ENCODE measurements at regions not wholly inside any gene's neighbourhood (a gene's known extent, or its start where the extent isn't known, plus 50 kb on each side); places are given as distances from the start of the nearest gene placed in this dataset.
A peak's percentile ranks its signal among the peaks of the same experiment; 100 is the strongest.

DNA sequence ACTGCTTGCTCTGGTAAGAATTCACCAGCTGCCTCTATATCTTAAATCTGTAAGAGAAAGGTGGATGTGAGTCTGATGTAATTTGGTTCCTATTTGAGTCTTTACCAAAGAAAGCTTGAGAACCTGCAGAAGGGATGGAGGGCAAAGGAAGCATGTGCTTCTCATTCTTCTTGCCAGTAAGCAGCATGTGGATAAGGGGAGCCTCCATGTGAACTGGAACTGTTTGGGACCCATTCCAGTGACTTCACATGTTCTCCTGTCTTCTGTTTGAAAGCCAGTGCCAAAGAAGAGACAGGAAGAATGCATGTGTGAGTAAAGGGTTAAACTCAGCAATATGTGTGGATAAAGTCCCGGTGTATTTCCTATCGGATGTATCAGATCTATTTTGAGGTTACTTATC is 119.6 kb upstream of the ADGRL2 start:
- no peak overlapping the region for H3K27ac ChIP-seq
- H3K4me1 ChIP-seq = peaks cover 35% of the 10 kb centered on the region
- peak in 1 of 2 experiments; percentile 12 for DNase-seq
- H3K9me3 ChIP-seq (replicated peaks) = no peaks in the 10 kb centered on the region
- H3K36me3 ChIP-seq = no peaks in the 10 kb centered on the region
- no peaks in the 10 kb centered on the region for H3K27me3 ChIP-seq
- H3K4me3 ChIP-seq = no peak overlapping the region

DNA sequence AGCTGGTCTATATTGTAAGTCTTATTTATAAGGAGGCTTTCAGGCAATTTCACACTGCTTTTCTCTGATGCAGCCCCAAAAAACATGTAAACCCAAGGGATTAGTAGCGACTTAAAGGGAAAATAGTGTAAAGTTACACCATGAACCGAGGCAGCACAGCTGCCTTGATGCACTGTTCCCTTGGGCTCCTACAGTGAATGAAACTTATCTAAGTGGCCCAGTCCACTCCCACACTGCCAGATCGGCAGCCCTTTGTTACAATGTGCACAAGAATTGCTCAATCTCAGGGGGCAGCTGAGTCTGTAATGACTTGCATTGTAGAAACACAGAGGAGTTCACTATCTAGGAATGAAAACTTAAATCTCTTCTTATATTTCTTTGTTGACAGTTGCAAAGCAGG is 120.8 kb upstream of the ADGRL2 start:
- H3K36me3 ChIP-seq = no peaks in the 10 kb centered on the region
- H3K27ac ChIP-seq = peak overlapping the region; percentile 50; the same call in 1 of the 2 replicates
- DNase-seq = peak; percentile 75 to 91
- no peaks in the 10 kb centered on the region for H3K27me3 ChIP-seq
- H3K4me3 ChIP-seq = peak overlapping the region; percentile 31
- H3K4me1 ChIP-seq = peaks cover 35% of the 10 kb centered on the region
- H3K9me3 ChIP-seq (replicated peaks) = no peaks in the 10 kb centered on the region

DNA sequence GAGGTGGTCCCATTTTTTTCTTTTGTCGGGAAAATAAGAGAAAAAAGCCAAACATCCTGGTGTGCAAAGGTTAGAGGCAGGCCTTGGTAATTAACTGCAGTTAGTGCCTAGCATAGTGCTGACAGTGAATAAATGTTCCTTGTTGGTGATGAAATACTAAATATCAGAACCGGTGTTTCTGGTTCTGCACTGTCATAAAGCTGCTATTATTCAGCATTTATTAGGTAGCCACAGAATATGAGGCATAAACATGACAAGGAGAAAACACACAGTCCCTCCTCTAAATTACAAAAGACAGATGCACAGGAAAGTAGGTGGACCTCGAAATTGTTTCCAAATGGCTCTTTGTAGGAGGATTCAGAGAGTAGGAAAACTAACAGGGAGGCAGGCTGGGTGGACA is 122.0 kb upstream of the ADGRL2 start:
- Histone ChIP-seq H3K27me3 (no peaks in the 10 kb centered on the region), H3K9me3 (replicated peaks) (no peaks in the 10 kb centered on the region), H3K4me1 (peaks cover 35% of the 10 kb centered on the region), H3K4me3 (no peak overlapping the region), H3K27ac (no peak overlapping the region), H3K36me3 (no peaks in the 10 kb centered on the region)
- no peak for DNase-seq

DNA sequence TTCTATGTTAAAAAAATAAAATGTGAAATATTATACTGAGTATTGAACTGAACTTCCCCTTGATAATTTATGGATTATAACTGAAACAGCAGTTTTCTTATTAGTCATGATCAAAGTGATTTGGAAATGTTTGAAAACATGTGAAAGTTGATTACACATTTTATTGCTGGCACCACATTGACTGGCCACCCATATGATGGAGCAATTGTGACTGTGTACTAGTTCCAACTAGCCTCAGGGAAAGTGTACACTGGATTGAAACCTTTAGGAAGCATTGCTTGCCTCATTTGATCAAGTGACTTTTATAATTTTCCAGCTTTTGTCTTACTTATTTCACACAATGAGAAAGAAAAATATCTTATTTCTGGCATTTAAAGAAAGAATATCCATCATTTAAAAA is 128.0 kb upstream of the ADGRL2 start:
- no peaks in the 10 kb centered on the region for H3K4me1 ChIP-seq
- H3K27ac ChIP-seq = no peak overlapping the region
- H3K27me3 ChIP-seq = no peaks in the 10 kb centered on the region
- no peak for DNase-seq
- no peaks in the 10 kb centered on the region for H3K36me3 ChIP-seq
- no peaks in the 10 kb centered on the region for H3K9me3 ChIP-seq (replicated peaks)
- H3K4me3 ChIP-seq = no peak overlapping the region

DNA sequence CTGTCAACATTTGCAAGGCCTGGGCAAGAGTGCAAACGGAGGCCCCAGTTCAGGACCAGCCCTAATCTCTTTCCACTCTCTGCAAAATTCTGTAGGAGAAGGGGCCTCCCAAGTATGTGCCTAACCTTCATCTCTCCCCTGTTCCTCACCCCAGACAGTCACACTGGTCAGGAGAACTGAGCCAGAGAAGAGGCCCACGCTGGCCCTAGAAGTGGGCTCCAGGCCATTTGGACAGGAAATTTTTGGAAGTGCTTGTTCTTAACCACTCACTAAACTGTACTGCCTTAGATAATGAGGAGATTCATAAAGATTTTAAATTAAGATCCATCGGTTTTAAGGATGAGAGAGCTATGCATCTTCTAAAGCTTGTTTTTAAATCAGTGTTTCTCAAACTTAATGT is 129.7 kb upstream of the ADGRL2 start:
- DNase-seq = no peak
- Histone ChIP-seq H3K4me1 (no peaks in the 10 kb centered on the region), H3K4me3 (no peak overlapping the region), H3K36me3 (no peaks in the 10 kb centered on the region), H3K27ac (no peak overlapping the region), H3K9me3 (replicated peaks) (no peaks in the 10 kb centered on the region), H3K27me3 (no peaks in the 10 kb centered on the region)

DNA sequence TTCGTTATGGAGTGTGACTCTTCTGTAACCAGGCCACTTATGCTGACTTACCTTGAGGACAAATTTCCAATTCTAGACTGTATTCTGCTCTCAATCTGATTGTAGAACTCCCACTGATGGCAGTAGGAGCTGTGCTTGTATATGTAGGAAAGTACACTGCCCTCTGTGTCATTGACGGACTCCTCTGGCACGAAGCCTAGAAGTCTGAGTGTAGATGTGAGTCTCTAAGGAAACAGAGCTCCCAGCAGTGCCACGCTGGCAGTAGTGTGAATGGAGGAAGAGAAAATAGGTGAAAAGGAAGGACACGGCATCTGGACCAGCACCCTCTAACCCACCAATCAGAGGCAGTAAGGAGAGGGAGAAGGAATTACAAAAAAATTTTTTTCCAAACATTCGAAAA is 130.4 kb upstream of the ADGRL2 start:
- DNase-seq = peak in 1 of 2 experiments; percentile 13

DNA sequence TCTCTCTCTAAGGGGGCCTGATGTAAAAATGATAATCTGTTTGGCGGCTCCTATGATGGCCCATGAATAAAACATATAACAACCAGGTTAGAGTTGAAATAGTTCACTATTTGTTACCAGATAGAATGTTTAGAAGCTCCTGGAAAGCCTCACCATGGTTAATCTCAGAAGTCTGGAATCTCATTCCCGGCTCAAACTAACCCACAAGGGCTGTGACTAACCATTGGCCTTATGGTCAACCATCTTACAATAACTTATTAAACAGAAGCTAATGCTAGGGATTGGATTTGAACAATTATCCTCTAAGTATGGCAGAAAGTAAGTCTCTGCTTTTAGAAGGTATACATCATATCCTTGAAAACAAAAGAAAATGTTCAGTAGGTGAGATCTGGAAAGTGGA is 134.1 kb upstream of the ADGRL2 start:
- H3K27me3 ChIP-seq = no peaks in the 10 kb centered on the region
- H3K27ac ChIP-seq = no peak overlapping the region
- DNase-seq = no peak
- H3K36me3 ChIP-seq = no peaks in the 10 kb centered on the region
- H3K4me3 ChIP-seq = no peak overlapping the region
- H3K9me3 ChIP-seq (replicated peaks) = no peaks in the 10 kb centered on the region
- no peaks in the 10 kb centered on the region for H3K4me1 ChIP-seq

More for the DNA sequence above, 130.4 kb upstream of the ADGRL2 start:
- H3K4me1 ChIP-seq = no peaks in the 10 kb centered on the region
- no peaks in the 10 kb centered on the region for H3K9me3 ChIP-seq (replicated peaks)
- H3K36me3 ChIP-seq = no peaks in the 10 kb centered on the region
- no peaks in the 10 kb centered on the region for H3K27me3 ChIP-seq
- H3K27ac ChIP-seq = no peak overlapping the region
- H3K4me3 ChIP-seq = no peak overlapping the region

DNA sequence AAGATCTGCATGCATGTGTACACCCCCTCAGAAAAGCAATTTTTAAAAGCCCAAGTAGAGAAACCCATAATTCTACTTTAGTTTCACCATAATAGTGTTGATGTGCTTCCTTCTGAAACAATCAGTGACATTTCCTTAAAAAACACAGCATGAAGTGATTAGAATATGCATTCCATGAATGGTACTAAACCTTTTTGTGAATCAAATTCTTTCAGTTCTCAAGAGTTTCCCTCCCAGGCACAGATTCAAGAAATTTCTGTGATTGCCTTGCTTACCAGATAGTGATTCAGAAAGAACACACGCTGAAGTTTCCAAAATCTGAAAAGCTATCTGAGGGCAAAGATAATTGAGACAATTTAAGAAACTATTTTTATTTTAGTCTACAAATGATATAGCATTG is 136.4 kb upstream of the ADGRL2 start:
- H3K9me3 ChIP-seq (replicated peaks) = no peaks in the 10 kb centered on the region
- H3K27ac ChIP-seq = no peak overlapping the region
- no peaks in the 10 kb centered on the region for H3K36me3 ChIP-seq
- H3K4me3 ChIP-seq = no peak overlapping the region
- no peak for DNase-seq
- no peaks in the 10 kb centered on the region for H3K27me3 ChIP-seq
- H3K4me1 ChIP-seq = no peaks in the 10 kb centered on the region

DNA sequence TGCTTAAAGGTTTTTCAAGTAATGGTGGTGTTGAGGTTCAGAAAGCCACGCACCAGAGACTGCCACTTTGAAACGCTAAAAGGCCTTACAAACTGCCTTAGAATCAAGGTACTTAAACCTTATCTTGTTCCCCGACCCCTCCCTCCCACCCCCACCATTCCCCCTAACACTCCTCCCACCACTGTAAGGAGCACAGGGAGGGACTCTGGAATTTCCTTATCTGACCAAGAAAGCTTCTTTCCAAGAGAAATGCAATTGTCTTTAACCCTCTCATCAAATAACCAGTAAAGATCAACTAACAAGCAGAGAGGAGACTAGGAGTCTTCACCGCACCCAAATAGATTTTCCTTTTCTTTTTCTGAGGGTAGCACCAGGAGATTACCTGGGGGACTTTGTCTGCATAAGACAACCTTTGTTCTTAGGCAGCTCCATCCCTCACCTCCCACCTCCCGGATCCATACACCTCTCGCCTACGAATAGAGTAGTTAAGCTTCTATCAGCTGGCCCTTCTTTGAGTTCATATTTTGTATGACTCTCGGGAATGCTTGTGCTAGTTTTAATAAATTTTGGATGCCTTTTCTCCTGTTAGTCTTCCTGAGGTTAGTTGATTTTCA is 137.7 kb upstream of the ADGRL2 start:
- no peak overlapping the region for H3K4me3 ChIP-seq
- H3K27me3 ChIP-seq = no peaks in the 10 kb centered on the region
- H3K36me3 ChIP-seq = no peaks in the 10 kb centered on the region
- H3K4me1 ChIP-seq = no peaks in the 10 kb centered on the region
- no peak overlapping the region for H3K27ac ChIP-seq
- DNase-seq = no peak
- no peaks in the 10 kb centered on the region for H3K9me3 ChIP-seq (replicated peaks)

DNA sequence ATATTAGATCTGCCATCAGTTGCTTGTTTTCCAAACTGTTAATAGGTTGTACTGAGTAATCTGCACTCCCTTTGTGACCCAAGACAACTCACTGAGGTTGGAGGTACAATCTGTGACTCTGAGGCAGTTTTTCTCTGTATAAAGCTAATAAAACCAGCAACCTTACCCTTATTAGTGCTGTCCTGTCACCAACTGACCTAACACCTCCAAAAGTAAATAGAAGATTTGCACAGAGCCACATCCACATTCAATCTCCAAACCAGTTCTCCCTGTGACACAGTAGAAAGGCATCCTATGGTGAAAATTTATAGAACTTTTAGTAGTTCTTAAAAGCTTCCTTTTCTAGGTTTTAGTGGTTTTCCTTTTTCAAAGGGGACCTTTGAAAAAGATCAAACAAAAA is 140.4 kb upstream of the ADGRL2 start:
- Histone ChIP-seq H3K27me3 (no peaks in the 10 kb centered on the region), H3K36me3 (no peaks in the 10 kb centered on the region), H3K27ac (no peak overlapping the region), H3K4me3 (no peak overlapping the region), H3K4me1 (no peaks in the 10 kb centered on the region), H3K9me3 (replicated peaks) (no peaks in the 10 kb centered on the region)
- DNase-seq = no peak

DNA sequence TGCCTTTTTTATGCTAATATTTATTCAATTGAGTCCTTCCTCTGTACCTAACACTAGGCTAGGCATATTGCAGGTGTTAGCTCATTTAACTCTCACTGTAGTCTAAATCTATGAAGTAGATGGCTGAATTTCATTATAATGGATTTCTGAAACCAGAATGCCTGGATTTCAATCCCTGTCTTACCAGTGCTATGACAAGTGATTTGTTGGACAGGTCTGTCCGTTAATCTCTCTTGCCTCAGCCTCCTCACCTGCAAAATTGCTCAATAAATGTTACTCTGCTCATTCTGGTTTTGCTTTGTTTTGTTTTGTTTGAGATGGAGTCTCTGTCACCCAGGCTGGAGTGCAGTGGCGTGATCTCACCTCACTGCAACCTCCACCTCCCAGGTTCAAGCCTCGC is 146.1 kb upstream of the ADGRL2 start:
- no peak overlapping the region for H3K4me3 ChIP-seq
- DNase-seq = no peak

DNA sequence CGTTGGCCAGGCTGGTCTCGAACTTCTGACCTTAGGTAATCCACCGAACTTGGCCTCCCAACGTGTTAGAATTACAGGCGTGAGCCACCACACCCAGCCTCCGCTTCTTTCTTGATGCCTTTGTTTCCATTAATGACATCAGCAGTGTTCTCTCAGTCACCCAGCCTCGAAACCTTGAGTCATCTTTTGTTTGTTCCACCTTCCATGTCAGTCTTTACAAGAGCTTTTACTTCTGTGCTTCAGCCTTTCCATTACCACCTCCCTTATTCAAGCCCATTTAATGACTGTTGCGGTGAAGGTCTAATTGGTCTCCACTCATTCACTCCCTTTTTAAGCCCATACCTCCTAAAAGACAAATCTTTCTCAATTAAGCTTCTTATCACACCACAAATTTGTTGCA is 146.6 kb upstream of the ADGRL2 start:
- Histone ChIP-seq H3K27ac (no peak overlapping the region), H3K4me1 (no peaks in the 10 kb centered on the region), H3K4me3 (no peak overlapping the region), H3K27me3 (no peaks in the 10 kb centered on the region), H3K9me3 (replicated peaks) (no peaks in the 10 kb centered on the region), H3K36me3 (no peaks in the 10 kb centered on the region)
- DNase-seq = no peak

More for the DNA sequence above, 146.1 kb upstream of the ADGRL2 start:
- no peaks in the 10 kb centered on the region for H3K27me3 ChIP-seq
- no peaks in the 10 kb centered on the region for H3K36me3 ChIP-seq
- H3K27ac ChIP-seq = no peak overlapping the region
- no peaks in the 10 kb centered on the region for H3K4me1 ChIP-seq
- H3K9me3 ChIP-seq (replicated peaks) = no peaks in the 10 kb centered on the region

DNA sequence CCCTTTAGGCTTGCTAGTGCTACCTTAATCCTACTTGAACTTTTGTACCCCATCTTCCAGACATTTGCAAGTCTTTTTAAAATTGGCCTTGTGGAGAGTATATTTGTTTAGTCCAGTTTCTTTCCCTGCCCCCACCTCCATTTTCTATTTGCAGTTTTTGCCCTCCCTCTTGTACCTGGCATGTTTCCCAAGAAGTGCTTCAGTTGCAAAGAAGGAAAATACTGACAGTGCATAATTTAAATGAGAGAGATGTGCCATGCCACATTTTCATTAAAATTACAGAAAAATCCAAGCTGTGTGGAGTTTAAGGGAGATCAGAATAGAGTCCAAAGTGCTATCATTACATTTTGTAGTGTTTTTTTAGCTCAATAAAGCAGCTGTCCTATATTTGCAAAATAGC is 150.0 kb upstream of the ADGRL2 start:
- Histone ChIP-seq H3K27ac (no peak overlapping the region), H3K4me1 (no peaks in the 10 kb centered on the region), H3K4me3 (no peak overlapping the region), H3K36me3 (no peaks in the 10 kb centered on the region), H3K9me3 (replicated peaks) (no peaks in the 10 kb centered on the region), H3K27me3 (no peaks in the 10 kb centered on the region)
- no peak for DNase-seq

DNA sequence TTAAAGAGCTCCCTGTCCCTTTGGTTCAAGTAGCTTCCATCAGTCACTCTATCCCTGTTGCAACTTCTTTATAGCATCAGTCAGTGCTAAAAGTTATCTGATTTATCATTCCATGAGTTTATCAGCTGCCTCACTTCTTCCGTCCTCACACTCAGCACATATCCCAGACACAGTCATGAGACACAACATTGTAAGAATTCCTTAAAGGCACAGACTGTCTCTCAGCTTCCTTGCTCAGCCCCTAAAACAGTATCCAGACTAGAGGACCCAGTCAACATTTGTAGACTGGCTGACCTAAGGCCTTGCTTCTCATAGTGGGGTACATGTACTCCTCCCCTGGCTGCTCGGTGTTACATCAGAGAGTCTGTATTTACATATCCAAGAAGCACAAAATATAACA is 164.9 kb upstream of the ADGRL2 start:
- no peaks in the 10 kb centered on the region for H3K36me3 ChIP-seq
- no peak overlapping the region for H3K27ac ChIP-seq
- DNase-seq = no peak

DNA sequence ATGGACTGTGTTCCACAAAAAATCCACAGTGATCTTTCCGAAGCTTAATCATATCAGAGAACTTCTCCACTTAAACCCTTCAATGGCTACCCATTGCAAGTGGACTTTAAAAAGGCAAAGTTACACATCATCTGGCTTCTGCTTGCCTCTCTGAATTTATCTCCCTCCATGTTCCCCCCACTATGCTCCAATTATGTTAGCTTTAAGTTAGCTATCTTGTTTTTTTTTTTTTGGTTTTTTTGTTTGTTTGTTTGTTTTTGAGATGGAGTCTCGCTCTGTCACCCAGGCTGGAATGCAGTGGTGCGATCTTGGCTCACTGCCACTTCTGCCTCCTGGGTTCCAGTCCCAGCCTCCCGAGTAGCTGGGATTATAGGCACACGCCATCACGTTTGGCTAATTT is 166.4 kb upstream of the ADGRL2 start:
- H3K4me1 ChIP-seq = no peaks in the 10 kb centered on the region

More for the DNA sequence above, 164.9 kb upstream of the ADGRL2 start:
- H3K9me3 ChIP-seq (replicated peaks) = no peaks in the 10 kb centered on the region
- H3K4me3 ChIP-seq = no peak overlapping the region
- no peaks in the 10 kb centered on the region for H3K4me1 ChIP-seq
- H3K27me3 ChIP-seq = no peaks in the 10 kb centered on the region

DNA sequence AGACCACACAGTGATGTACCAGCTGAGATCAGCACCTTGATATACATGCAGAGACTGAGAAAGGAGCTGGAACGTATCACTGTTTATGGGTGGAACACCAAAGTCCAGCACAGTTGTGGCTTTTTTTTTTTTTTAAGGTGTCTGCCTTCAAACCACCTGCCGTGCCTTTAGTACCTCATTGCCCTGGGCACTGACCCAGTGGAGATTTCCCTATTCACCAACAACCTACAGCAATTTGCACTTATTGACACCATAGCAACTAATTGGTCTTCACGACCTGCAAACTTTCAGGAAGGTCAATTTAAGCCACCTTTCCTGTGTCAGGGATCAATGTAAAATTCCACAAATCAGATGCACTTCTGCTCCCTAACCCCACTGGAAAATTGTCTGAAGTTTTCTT is 181.6 kb upstream of the ADGRL2 start:
- Histone ChIP-seq H3K4me3 (no peak overlapping the region), H3K36me3 (no peaks in the 10 kb centered on the region), H3K4me1 (no peaks in the 10 kb centered on the region), H3K27me3 (no peaks in the 10 kb centered on the region), H3K27ac (no peak overlapping the region), H3K9me3 (replicated peaks) (no peaks in the 10 kb centered on the region)
- no peak for DNase-seq

More for the DNA sequence above, 166.4 kb upstream of the ADGRL2 start:
- no peak for DNase-seq
- Histone ChIP-seq H3K9me3 (replicated peaks) (no peaks in the 10 kb centered on the region), H3K36me3 (no peaks in the 10 kb centered on the region), H3K4me3 (no peak overlapping the region), H3K27me3 (no peaks in the 10 kb centered on the region), H3K27ac (no peak overlapping the region)
